Endothelial cell of umbilical vein (primary cell): ENCODE measurements at regions not wholly inside any gene's neighbourhood (a gene's known extent, or its start where the extent isn't known, plus 50 kb on each side); places are given as distances from the start of the nearest gene placed in this dataset.

ENCODE experiments used
- BruUV-seq: library from RNA; stranded (reverse); fragments of 400-500 nt; replicated peaks from 2 replicates; lab custom pipeline; 2021; lab: Mats Ljungman, UMichigan
- CTCF ChIA-PET: fragments of 300-600, 350-600 bp; sonication (Branson Sonifier 250); formaldehyde crosslinking; loops from one replicate; lab custom pipeline; 2021; ENCODE audit warnings: antibody characterized with exemption, inconsistent platforms; lab: Charles Lee
- POLR2A ChIA-PET: fragments of 300-600, 350-600 bp; sonication (Branson Sonifier 250); formaldehyde crosslinking; loops from one replicate; lab custom pipeline; 2021; ENCODE audit warnings: antibody characterized with exemption, inconsistent platforms; lab: Charles Lee
- DNase-seq: peaks from one replicate; pipeline ENCODE4 v3.0.0-alpha.2; 2011; ENCODE audit warnings: low read depth, low spot score
- FAIRE-seq: peaks from 2 replicates; lab custom pipeline; 2011; peaks lifted over from hg19 to GRCh38; lab: Jason Lieb, UNC
- H2AFZ ChIP-seq: 2 replicates; pipeline ENCODE4 v1.6.0; 2012; ENCODE audit warnings: low read depth, low read length, control low read depth, inconsistent platforms
- H3K27ac ChIP-seq: 2 replicates; pipeline ENCODE4 v1.5.1; 2011; ENCODE audit warnings: low read depth, mild to moderate bottlenecking, control low read depth, low read length, moderate library complexity; ENCODE audit not compliant: insufficient read depth
- H3K27me3 ChIP-seq, 2 experiments: 2 replicates each; pipeline versions ENCODE4 v1.6.0 to v1.6.1; 2011; ENCODE audit warnings: low read length in 2 of 2, mixed read lengths in 1 of 2; ENCODE audit not compliant: control insufficient read depth in 2 of 2, insufficient read depth in 2 of 2
- H3K36me3 ChIP-seq, 2 experiments: 2 replicates in 1 of 2; 3 replicates in 1 of 2; pipeline ENCODE4 v1.5.1; 2011; ENCODE audit warnings: low read length in 2 of 2, mild to moderate bottlenecking in 1 of 2, moderate library complexity in 1 of 2; ENCODE audit not compliant: control insufficient read depth in 2 of 2, insufficient read depth in 2 of 2; ENCODE audit errors: extremely low read depth in 1 of 2
- H3K4me1 ChIP-seq: 3 replicates; pipeline ENCODE4 v1.5.1; 2011; ENCODE audit warnings: mild to moderate bottlenecking, low read length; ENCODE audit not compliant: control insufficient read depth, insufficient read depth; ENCODE audit errors: extremely low read depth
- H3K4me2 ChIP-seq: 2 replicates; pipeline ENCODE4 v1.6.1; 2011; ENCODE audit warnings: low read length, control low read depth, mixed read lengths; ENCODE audit not compliant: insufficient read depth
- H3K4me3 ChIP-seq, 3 experiments: fragments of 200-600 bp in 1 of 3; sonication (generic), shearing (Covaris generic) in 1 of 3; replicated peaks in 1 of 3; 2 replicates each; pipeline ENCODE4 v1.5.1; 2011 to 2016; ENCODE audit warnings: control low read depth in 3 of 3, low read length in 3 of 3, mild to moderate bottlenecking in 2 of 3, inconsistent platforms in 1 of 3, low read depth in 1 of 3, moderate library complexity in 1 of 3; ENCODE audit not compliant: insufficient read depth in 1 of 3
- H3K79me2 ChIP-seq: 2 replicates; pipeline ENCODE4 v1.6.0; 2012; ENCODE audit warnings: low read length, inconsistent platforms; ENCODE audit not compliant: control insufficient read depth, insufficient read depth
- H3K9ac ChIP-seq: replicated peaks from 2 replicates; pipeline ENCODE3; 2011; ENCODE audit warnings: low read length, control low read depth; ENCODE audit not compliant: insufficient read depth; ENCODE audit errors: extremely low read depth
- H3K9me1 ChIP-seq: replicated peaks from 3 replicates; pipeline ENCODE4 v1.6.0; 2011; ENCODE audit warnings: mild to moderate bottlenecking, low read length; ENCODE audit not compliant: control insufficient read depth, insufficient read depth; ENCODE audit errors: extremely low read depth
- H3K9me3 ChIP-seq: replicated peaks from 2 replicates; pipeline ENCODE4 v1.5.1; 2012; ENCODE audit warnings: low read length, inconsistent platforms; ENCODE audit not compliant: control insufficient read depth, insufficient read depth
- H4K20me1 ChIP-seq: replicated peaks from 2 replicates; pipeline ENCODE3; 2011; ENCODE audit warnings: mild to moderate bottlenecking, low read length; ENCODE audit not compliant: control insufficient read depth, insufficient read depth; ENCODE audit errors: extremely low read depth
- CTCF ChIP-seq, 2 donors: IDR thresholded peaks; 1 replicate in 1 of 2; 2 replicates in 1 of 2; pipeline ENCODE4 v1.5.1; 2011; ENCODE audit warnings: low read length in 2 of 2, mild to moderate bottlenecking in 2 of 2, moderate library complexity in 2 of 2, control low read depth in 1 of 2, inconsistent platforms in 1 of 2, low read depth in 1 of 2; ENCODE audit not compliant: insufficient read depth in 1 of 2; ENCODE audit errors: extremely low read depth in 1 of 2
- EZH2 ChIP-seq: IDR thresholded peaks from 2 replicates; pipeline ENCODE4 v1.6.1; 2012; ENCODE audit warnings: borderline replicate concordance, low read depth, mild to moderate bottlenecking, moderate library complexity, low read length, inconsistent platforms; ENCODE audit not compliant: severe bottlenecking
- FOS ChIP-seq: IDR thresholded peaks from 2 replicates; pipeline ENCODE4 v1.6.1; 2011; ENCODE audit warnings: mild to moderate bottlenecking, low read length, moderate library complexity, borderline replicate concordance; ENCODE audit not compliant: insufficient read depth
- GATA2 ChIP-seq: IDR thresholded peaks from 2 replicates; pipeline ENCODE4 v1.7.0; 2011; ENCODE audit warnings: low read depth, mild to moderate bottlenecking, moderate library complexity, mixed read lengths, low read length; ENCODE audit not compliant: insufficient read length, insufficient read depth
- JUN ChIP-seq: IDR thresholded peaks from 2 replicates; pipeline ENCODE4 v1.6.1; 2011; ENCODE audit warnings: borderline replicate concordance, low read depth; ENCODE audit not compliant: insufficient read length, insufficient read depth
- MAX ChIP-seq: IDR thresholded peaks from 2 replicates; pipeline ENCODE4 v1.6.1; 2011; ENCODE audit not compliant: insufficient read depth, insufficient read length
- MYC ChIP-seq: IDR thresholded peaks from one replicate; pipeline ENCODE4 v1.6.1; 2011; ENCODE audit warnings: mild to moderate bottlenecking, low read depth, low read length
- POLR2A ChIP-seq: IDR thresholded peaks from 2 replicates; pipeline ENCODE4 v1.6.1; 2012; ENCODE audit warnings: low read depth, mild to moderate bottlenecking, control low read depth, low read length
- POLR2AphosphoS5 ChIP-seq: IDR thresholded peaks from 2 replicates; pipeline ENCODE4 v1.6.1; 2012; ENCODE audit warnings: low read depth, mild to moderate bottlenecking, control low read depth, low read length, moderate library complexity; ENCODE audit not compliant: insufficient read depth
- dilution Hi-C: fragments of 300-500 bp; cut with MboI; formaldehyde crosslinking; loops from one replicate; pipeline ENCODE4 v1.15.0; 2019; ENCODE audit warnings: low sequenced_read_pairs; ENCODE audit not compliant: extremely low pct_ligation_motif_present
- intact Hi-C: fragments of 100-400 bp; cut with micrococcal nuclease; formaldehyde crosslinking; loops from one replicate; pipeline ENCODE4 v1.10.0; 2022

- ChIA-PET POLR2A (no interaction called here), CTCF (interaction anchor here (0.6 kb wide), 1 partner anchor 692 kb away, joined by 3 read pairs; no protein-coding TSS in a partner anchor)
- Histone ChIP-seq H3K9me1 (no peaks in the 10 kb centered on the region), H3K9me3 (peaks cover 5% of the 10 kb centered on the region), H3K4me1 (no peaks in the 10 kb centered on the region), H2AFZ (no peak overlapping the region), H4K20me1 (no peaks in the 10 kb centered on the region), H3K4me2 (no peak overlapping the region), H3K9ac (no peak overlapping the region), H3K4me3 (no peak overlapping the region), H3K36me3 (no peaks in the 10 kb centered on the region), H3K27me3 (no peaks in the 10 kb centered on the region), H3K27ac (no peak overlapping the region), H3K79me2 (no peaks in the 10 kb centered on the region)
- dilution Hi-C loops, result no loop called here
- TF ChIP-seq JUN, result no peak
- no peak for TF ChIP-seq MAX
- TF ChIP-seq FOS, result no peak
- TF ChIP-seq CTCF (IDR thresholded peaks at IDR 0.05; ENCODE audit: extremely low read depth in 1 of 2, insufficient read depth in 1 of 2, low read depth in 1 of 2, low read length in 2 of 2), result no peak
- TF ChIP-seq POLR2A, result no peak
- no peak for TF ChIP-seq POLR2AphosphoS5
- no peak for TF ChIP-seq EZH2
- no peak for TF ChIP-seq GATA2
- no peak for TF ChIP-seq MYC
- DNase-seq (no peak), FAIRE-seq (no peak)
- no TSS peak for BruUV-seq
- intact Hi-C loops, result no loop called here
Observed at GRCh38 chr2:220188031-220188430, 560.6 kb downstream of the SLC4A3 start.
